Vagina (tissue), 2 donors: ENCODE measurements at regions not wholly inside any gene's neighbourhood (a gene's known extent, or its start where the extent isn't known, plus 50 kb on each side); places are given as distances from the start of the nearest gene placed in this dataset.

Experiments used
- POLR2A ChIP-seq, 2 donors: fragments of 450-650 bp; IDR thresholded peaks; one replicate each; pipeline ENCODE4 v1.6.1; 2017; ENCODE audit warnings: antibody characterized with exemption in 2 of 2, mild to moderate bottlenecking in 2 of 2, moderate library complexity in 2 of 2
- POLR2AphosphoS5 ChIP-seq, 2 donors: sonication (generic); formaldehyde crosslinking; IDR thresholded peaks; one replicate each; pipeline ENCODE4 v1.9.0; 2017; ENCODE audit warnings: antibody characterized with exemption in 2 of 2, mild to moderate bottlenecking in 2 of 2, low read depth in 1 of 2; ENCODE audit not compliant: insufficient read depth in 1 of 2
- TF ChIP-seq, protein P1 (sequence below), 3 experiments: fragments of 450-650 bp in 2 of 3; fragments of 200-600 bp in 1 of 3; sonication (generic) in 1 of 3; IDR thresholded peaks; one replicate each; pipeline ENCODE4 v1.5.1; 2017 to 2019; ENCODE audit warnings: antibody characterized with exemption in 3 of 3, mild to moderate bottlenecking in 2 of 3, moderate library complexity in 2 of 3

DNA sequence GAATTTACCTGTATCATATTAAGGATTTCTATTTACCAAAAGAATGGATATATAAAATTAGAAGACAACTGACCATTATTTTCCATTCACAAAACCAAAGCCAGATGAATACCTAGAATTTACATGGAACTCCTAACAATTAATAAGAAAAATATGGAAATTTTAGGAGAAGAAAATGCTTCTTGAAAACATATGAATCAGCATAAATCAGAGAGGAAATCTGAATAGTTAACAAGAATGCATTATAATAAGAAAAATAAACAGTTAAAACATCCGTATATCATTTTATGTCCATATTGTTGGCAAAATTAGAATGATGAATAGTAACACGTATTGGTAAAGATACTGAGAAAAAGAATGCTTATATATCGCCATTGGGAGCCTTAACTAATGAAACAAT, 505.5 kb downstream of the NEBL start:
- TF ChIP-seq POLR2A (IDR thresholded peaks at IDR 0.05) (no peak), POLR2AphosphoS5 (IDR thresholded peaks at IDR 0.05; ENCODE audit: insufficient read depth in 1 of 2, low read depth in 1 of 2) (no peak)
- TF ChIP-seq, protein P1, sequence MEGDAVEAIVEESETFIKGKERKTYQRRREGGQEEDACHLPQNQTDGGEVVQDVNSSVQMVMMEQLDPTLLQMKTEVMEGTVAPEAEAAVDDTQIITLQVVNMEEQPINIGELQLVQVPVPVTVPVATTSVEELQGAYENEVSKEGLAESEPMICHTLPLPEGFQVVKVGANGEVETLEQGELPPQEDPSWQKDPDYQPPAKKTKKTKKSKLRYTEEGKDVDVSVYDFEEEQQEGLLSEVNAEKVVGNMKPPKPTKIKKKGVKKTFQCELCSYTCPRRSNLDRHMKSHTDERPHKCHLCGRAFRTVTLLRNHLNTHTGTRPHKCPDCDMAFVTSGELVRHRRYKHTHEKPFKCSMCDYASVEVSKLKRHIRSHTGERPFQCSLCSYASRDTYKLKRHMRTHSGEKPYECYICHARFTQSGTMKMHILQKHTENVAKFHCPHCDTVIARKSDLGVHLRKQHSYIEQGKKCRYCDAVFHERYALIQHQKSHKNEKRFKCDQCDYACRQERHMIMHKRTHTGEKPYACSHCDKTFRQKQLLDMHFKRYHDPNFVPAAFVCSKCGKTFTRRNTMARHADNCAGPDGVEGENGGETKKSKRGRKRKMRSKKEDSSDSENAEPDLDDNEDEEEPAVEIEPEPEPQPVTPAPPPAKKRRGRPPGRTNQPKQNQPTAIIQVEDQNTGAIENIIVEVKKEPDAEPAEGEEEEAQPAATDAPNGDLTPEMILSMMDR (IDR thresholded peaks at IDR 0.05) = no peak
